ENCODE measurements at regions not wholly inside any gene's neighbourhood (a gene's known extent, or its start where the extent isn't known, plus 50 kb on each side); places are given as distances from the start of the nearest gene placed in this dataset.

DNA sequence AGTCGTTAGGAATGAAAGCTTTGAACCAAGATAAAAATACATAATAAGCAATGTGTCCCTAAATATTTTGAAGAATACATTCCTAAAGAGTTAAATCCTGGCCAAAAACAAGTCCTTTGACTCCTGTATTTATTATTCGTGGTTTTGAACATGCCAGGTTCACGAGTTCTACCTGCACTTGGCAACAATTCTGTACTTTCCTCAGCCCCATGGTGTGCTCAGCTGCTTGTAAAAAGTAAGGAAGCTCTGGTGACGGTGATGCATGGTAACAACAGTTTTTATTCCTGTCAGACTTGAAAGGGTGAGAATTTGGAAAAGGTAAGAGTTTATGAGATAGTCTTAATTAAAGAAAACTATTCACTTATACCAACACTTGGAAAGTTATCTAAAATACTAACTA lies 95.0 kb upstream of the KLF12 start:
- no peak overlapping the region for H3K4me3 ChIP-seq (ENCODE audit: low read depth, low read length)
- DNase-seq (ENCODE audit: low read depth) = peak; percentile 82
- TF ChIP-seq, protein P1, sequence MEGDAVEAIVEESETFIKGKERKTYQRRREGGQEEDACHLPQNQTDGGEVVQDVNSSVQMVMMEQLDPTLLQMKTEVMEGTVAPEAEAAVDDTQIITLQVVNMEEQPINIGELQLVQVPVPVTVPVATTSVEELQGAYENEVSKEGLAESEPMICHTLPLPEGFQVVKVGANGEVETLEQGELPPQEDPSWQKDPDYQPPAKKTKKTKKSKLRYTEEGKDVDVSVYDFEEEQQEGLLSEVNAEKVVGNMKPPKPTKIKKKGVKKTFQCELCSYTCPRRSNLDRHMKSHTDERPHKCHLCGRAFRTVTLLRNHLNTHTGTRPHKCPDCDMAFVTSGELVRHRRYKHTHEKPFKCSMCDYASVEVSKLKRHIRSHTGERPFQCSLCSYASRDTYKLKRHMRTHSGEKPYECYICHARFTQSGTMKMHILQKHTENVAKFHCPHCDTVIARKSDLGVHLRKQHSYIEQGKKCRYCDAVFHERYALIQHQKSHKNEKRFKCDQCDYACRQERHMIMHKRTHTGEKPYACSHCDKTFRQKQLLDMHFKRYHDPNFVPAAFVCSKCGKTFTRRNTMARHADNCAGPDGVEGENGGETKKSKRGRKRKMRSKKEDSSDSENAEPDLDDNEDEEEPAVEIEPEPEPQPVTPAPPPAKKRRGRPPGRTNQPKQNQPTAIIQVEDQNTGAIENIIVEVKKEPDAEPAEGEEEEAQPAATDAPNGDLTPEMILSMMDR (IDR thresholded peaks at IDR 0.05; ENCODE audit: control insufficient read depth, extremely low read depth, insufficient read depth) = no peak

DNA sequence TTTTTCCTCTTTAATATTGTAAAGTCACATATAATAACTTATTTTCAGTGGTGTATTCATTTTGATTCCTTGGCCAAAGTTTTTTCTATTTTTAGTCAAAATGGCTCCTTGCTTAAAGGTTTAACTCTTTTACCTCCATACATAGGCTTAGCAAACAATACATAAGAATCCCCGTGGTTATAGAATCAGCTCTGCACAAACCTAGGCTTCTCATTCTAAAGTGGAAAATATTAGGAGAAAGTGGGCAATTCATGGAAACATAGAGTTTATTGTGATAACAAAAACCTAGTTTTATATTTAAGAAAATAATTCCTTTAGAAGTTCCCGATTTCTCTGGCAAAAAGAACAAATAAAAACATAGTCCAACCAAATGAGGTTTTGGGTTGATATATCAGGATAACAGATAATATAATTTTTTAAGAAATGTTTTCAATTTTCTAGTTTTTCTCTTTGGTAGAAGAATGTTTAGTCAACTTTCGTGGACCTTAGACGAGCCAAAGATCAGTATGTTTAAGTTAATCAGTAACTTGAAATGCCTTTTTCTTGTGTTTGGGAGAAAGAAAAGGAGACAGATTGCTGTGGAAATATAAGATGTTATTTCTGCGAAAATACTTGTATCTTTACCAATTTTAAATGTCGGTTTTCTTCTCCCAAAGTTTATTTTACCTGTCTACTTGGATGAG lies 93.4 kb upstream of the KLF12 start:
- TF ChIP-seq, protein P1 (IDR thresholded peaks at IDR 0.05; ENCODE audit: control insufficient read depth, extremely low read depth, insufficient read depth) = no peak
- no peak for DNase-seq (ENCODE audit: low read depth)
- H3K4me3 ChIP-seq (ENCODE audit: low read depth, low read length) = no peak overlapping the region

DNA sequence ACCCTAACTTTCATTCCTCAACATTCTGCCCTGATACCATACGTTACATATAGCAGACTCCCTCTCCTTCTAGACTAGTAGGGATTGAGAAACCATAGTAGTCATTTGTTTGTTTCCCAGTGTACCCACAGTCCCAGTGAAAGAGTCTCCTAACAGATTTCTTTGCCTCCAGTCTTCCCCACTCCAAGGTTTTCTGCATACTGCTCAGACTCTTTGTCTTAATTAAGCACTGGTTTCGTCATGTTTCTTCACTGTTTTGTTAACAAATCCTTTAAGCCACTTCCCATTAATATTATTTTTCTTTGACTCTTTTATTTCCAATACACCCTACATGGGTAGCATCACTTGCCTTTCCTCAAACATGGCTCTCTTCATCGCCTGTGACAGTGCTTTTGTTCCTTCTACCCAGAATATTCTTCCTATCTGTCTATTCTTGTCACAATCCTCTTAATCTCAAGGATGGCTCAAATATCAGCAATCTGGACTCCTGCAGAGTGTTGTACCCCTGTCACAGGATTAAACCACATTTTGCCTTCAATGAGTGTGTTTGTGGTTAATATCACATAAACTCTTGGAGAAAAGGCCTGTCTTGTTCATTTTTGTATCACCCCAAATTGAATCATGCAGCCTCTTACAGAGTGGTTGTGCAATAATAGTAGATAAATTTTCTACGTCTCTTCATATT lies 92.7 kb upstream of the KLF12 start:
- DNase-seq (ENCODE audit: low read depth) = no peak
- TF ChIP-seq, protein P1 (IDR thresholded peaks at IDR 0.05; ENCODE audit: control insufficient read depth, extremely low read depth, insufficient read depth) = no peak
- no peak overlapping the region for H3K4me3 ChIP-seq (ENCODE audit: low read depth, low read length)

DNA sequence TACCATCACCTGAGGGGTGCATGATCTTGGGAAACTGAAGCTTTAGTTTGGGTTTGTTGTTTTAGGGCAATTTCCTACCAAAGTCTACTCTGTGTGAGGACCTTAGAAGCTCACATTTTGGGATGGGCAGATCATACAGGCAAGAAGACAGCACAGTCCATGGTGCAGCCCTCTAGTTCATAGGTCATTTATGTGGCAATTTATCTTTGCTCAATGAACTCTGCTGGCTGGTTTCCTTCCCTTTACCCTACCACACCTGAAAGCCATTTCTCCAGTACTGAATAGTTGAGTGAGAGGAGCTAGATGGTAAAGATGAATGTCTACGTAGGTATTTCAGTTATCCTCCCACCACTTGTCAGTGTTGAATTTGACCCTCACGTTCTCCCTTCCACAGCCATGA lies 87.5 kb upstream of the KLF12 start:
- TF ChIP-seq, protein P1 (IDR thresholded peaks at IDR 0.05; ENCODE audit: control insufficient read depth, extremely low read depth, insufficient read depth) = no peak
- no peak for DNase-seq (ENCODE audit: low read depth)
- no peak overlapping the region for H3K4me3 ChIP-seq (ENCODE audit: low read depth, low read length)

DNA sequence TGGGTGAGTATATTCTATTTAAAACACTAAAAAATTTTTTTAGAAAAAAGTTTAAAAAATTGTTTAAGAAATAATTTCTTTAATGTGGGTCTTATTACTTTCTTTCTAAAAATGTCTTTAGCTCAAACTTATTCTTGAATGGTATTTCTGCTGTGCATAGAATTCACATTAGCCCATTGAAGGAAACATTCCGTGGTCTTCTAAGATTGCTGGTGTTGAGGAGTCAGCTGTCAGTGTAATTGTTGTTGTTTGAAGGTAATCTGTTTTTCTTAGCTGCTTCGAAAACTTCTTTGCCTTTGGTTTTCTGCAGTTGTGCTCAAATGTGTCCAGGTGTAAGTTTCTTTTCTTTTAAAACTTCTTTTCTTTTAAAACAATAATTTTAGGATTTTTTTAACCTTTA lies 85.4 kb upstream of the KLF12 start:
- TF ChIP-seq, protein P1 (IDR thresholded peaks at IDR 0.05; ENCODE audit: control insufficient read depth, extremely low read depth, insufficient read depth) = no peak
- H3K4me3 ChIP-seq (ENCODE audit: low read depth, low read length) = no peak overlapping the region
- no peak for DNase-seq (ENCODE audit: low read depth)

DNA sequence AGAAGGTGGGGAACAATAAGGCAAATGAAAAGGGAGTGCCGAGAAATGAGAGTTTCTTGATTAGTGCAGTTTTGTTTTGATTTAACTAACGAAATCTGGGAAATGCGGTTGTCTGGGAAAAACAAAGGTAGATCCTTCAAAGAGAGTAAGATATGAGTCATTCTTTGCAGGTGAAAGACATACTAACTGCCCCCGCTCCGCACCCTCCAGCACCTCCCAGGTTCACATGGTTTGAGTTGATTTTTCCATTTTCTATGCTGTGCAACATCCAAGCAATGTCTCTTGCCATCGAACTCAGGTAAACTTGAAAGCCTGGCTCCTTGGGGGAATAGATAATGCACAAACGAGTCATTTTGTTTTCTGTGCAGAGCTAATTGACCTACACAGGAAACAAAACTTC lies 84.1 kb upstream of the KLF12 start:
- TF ChIP-seq, protein P1 (IDR thresholded peaks at IDR 0.05; ENCODE audit: control insufficient read depth, extremely low read depth, insufficient read depth) = no peak
- no peak for DNase-seq (ENCODE audit: low read depth)
- no peak overlapping the region for H3K4me3 ChIP-seq (ENCODE audit: low read depth, low read length)

Measured in LNCaP clone FGC (cell line).